ENCODE measurements at regions not wholly inside any gene's neighbourhood (a gene's known extent, or its start where the extent isn't known, plus 50 kb on each side); places are given as distances from the start of the nearest gene placed in this dataset.
"Not testable (repeated sequence)": the region's sequence is repeated elsewhere in the genome, so short reads cannot be mapped to it uniquely, and the experiment has no call there.

GRCh38 chr11:130679247-130679646 lies 230.8 kb downstream of the ADAMTS15 start:
- no peak for DNase-seq

DNA sequence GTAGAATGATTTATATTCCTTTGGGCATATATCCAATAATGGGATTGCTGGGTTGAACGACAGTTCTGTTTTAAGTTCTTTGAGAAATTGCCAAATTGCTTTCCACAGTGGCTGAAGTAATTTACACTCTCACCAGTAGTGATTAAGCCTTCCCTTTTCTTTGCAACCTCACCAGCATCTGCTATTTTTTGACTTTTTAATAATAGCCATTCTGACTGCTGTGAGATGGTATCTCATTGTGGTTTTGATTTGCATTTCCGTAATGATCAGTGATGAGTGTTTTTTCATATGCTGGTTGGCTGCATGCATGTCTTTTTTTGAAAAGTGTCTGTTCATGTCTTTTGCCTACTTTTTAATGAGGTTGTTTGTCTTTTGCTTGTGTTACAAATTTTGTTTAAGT lies 233.8 kb downstream of the SNX19 start:
- DNase-seq: not testable (repeated sequence)

DNA sequence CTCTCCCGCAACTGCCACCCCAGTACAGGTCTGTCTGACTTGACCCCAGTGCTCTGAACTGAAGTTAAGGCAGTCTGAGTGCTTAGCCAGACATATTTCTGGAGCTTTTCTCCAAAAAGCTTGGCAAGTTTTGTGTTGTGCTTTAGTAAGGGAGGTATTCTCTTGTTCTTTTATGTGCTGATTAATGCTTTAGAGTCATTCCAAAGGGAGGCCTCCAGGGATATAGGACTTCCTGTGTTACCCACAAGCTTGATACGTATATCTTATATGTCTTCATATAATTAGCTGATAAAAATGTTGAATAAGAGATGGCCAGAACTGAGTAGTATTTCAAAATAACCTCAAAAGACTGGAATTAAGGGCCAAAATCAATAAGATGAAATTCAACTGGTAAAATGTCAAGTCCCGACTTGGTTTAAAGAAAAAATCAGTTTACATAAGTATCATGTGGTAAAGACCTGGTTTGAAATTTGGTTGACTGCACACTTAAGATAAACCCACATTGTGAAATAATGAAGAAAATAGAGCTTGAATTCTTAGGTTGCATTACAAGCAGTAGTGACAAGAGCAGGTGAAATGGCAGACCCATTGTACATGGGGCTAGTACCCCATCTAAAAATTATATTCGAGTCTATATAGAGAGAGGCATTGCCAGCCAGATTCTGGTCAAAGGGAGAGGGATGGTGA lies 226.9 kb downstream of the SNX19 start:
- no peak for DNase-seq

DNA sequence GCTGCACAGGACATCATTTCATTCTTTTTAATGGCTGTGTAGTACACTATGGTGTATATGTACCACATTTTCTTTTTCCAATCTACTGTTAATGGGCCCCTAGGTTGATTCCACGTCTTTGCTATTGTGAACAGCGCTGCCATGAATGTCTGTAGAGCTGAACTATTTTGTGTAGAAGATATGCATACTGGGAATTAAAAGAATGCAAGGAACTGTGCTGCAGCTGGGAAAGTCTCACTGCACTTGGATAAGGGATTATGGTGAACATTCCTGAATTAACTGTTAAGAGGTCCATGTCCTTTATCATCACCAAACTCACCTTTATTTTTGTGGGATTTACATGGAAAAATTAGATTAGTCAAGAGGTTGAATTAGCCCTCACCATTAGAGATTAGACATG lies 224.7 kb downstream of the SNX19 start:
- no peak for DNase-seq

- DNase-seq: no peak
These were observed 224.1 kb downstream of the SNX19 start for GRCh38 chr11:130692220-130692619.

GRCh38 chr11:130693543-130693942 lies 222.7 kb downstream of the SNX19 start:
- no peak for DNase-seq

GRCh38 chr11:130694488-130695045 lies 221.7 kb downstream of the SNX19 start:
- DNase-seq: no peak

DNA sequence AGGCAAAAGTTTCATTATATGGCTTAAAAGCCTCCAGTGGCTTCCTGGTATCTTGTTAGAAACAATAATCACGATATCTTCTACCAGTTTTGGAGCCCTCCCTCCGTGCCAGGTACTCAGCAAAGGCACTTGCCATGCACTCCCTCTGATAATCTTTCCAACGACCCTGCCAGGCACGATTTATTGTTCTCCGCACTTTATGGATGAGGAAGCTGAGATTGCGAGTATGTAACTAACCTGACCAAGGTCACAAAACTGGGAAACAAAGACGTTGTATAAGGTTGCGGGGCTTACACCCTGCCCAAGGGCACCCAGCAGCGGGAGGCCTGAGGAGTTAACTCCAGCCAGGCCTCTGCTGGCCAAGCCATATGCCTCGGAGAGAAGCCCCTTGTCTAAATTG lies 218.1 kb downstream of the SNX19 start:
- DNase-seq: no peak

GRCh38 chr11:130699561-130699960 lies 216.7 kb downstream of the SNX19 start:
- no peak for DNase-seq

DNA sequence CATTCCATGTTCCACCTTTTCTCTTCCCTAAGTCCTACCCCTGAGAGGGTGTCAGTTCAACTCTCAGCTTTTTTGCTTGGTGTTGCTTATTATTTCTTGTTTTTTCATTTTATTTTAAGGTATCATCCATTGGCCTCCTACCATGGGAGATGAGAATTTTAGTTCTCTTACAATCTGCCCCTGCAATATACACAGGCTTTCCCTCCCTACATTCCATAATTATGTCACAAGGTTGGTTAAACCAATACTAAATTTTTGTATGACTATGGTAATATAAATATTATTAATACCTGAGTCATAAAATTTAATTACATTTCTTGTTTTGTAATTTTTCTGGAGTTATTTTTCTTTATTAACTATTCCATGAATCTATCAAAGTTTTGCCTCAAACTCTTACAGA lies 216.2 kb downstream of the SNX19 start:
- no peak for DNase-seq

- no peak for DNase-seq
These were observed 212.6 kb downstream of the SNX19 start for GRCh38 chr11:130703489-130704190.

- no peak for DNase-seq
These were observed 210.4 kb downstream of the SNX19 start for GRCh38 chr11:130705670-130706421.

GRCh38 chr11:130706572-130706971 lies 209.7 kb downstream of the SNX19 start:
- DNase-seq: no peak

- no peak for DNase-seq
These were observed 209.1 kb downstream of the SNX19 start for GRCh38 chr11:130707217-130707616.

DNA sequence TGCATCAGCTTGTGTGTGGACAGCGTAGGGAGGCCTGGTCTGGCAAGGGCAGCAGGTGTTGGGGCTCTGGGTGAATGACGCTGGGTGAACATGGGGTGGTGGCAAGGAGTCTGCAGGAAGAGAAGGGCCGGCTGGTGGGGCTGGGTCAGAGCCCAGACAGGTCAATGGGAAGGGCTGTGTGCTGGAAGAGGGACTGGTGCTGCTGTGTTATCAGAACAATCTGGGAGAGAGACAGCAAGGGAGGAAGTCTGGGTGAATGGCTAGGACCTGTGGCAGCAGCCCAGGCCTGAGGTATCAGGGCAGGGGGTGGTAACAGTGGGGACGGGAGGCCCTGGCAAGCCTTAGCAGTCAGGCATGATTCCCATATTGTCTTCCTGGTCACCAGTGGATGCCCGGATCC lies 206.7 kb downstream of the SNX19 start:
- DNase-seq: no peak

DNA sequence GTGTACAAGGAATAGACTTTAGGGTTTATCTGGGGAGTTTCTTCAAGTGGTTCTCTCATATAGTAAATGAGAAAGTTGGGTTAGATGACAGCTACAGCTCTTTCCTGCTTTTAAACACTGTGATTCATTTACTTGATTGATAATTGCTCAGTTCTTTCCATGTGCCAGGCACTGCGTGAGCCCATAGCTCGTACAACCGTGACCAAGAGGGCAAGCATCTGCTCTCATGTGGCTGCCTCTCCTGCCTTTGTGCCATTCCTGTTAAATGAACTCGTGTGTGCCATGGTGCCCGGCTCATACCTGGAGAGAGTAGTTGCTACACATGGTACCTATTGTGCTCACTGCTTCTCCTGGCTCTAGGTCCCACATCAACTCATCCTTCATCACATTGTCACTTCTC lies 206.3 kb downstream of the SNX19 start:
- no peak for DNase-seq

DNA sequence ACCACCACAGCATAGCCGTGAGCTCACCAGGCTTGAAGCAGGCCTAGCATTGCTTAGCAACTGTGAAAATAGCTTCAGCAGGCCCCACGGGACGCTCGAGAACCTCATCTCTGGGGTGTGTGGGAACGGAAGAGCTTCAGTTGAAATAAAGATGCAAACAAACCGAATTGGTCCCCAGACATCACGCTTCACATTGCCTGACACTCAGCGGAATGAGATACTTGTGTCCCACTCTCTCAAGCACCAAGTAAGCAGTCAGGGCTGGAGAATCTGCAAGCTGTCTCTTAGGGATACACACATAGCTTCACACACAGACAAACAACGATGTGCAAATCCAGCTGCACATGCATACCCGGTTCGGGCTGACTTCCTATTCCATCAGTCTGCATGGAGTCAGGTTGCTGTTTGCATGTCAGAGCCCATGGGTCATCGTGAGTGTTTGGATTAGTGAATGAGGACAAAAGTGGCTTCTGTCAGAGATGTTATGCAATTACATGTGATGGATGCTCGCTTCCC lies 205.7 kb downstream of the SNX19 start:
- DNase-seq: no peak

DNA sequence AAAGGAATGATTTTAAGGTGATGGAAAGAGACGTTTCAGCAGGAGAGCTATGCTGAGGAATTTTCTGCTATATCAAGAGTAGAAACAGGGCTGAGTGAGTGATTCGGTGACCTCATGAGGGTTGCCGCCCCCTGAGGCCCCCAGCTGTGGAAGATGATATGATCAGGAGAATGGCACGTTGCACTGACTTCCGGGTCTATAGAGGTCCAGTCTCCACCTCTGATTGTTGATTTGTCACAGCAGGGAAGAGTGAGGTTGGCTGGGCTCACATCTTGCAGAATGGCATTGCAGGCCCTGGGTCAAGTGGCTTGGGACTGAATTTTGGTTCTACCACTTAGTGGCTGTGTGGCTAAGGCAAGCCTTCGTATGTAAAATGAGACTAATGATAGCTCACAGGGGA lies 205.1 kb downstream of the SNX19 start:
- no peak for DNase-seq

GRCh38 chr11:130712480-130712879 lies 203.8 kb downstream of the SNX19 start:
- no peak for DNase-seq

DNA sequence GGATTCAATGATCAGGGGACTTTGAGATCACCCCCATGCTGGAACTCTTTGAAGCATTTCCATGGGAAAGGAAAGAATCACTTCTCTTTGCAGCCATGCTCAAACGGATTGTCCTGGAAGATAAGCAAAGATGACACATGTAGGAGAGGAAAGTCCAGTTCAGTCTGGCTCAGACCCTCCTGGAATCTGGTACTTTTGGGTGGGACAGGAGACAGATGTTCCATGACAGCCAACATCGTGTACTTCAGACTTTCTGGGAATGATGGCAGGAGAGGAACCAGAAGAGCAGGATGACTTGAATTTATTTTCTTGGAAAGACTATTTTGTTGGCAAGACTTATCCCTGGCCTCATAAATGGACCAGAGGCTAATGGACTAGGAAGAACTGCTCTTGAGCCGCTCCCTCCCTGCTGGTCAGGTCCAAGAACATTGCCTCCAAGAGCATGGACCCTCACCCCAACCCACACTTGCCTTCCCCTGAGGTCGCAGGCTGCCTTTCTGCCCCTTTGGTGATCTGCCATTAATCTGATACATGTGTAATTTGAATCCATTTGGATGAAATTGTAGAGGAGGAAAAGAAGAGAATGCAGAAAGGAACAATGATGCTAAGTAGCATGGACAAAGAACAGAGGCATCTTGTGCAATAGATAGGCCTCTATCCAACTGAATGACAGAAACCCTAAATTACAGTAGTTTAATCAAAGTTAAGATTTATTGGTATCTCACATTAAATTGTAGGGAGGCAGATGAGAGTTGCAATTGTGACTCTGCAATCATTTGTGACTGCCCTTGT lies 201.0 kb downstream of the SNX19 start:
- no peak for DNase-seq

GRCh38 chr11:130715877-130716220 lies 200.4 kb downstream of the SNX19 start:
- DNase-seq: no peak

DNA sequence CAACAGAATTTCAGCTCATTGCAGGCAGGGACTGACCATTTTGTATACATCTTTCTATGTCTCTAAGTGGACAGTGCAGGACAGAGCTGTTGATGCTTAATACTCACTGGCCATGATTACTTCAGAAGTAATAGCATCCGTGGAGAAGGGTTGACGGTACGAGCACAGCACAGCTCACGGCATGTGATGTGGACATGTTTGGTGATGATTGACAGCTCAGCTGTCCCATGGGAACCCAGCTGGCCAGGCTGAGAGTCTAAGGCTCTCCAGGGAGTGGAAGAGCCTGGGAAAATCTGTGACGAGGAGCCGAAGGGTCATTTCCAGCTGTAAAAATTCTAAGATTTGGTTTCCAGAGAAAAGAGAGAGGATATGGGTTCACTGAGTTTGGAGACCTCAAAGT lies 198.2 kb downstream of the SNX19 start:
- no peak for DNase-seq
